ENCODE measurements at regions not wholly inside any gene's neighbourhood (a gene's known extent, or its start where the extent isn't known, plus 50 kb on each side); places are given as distances from the start of the nearest gene placed in this dataset.

DNA sequence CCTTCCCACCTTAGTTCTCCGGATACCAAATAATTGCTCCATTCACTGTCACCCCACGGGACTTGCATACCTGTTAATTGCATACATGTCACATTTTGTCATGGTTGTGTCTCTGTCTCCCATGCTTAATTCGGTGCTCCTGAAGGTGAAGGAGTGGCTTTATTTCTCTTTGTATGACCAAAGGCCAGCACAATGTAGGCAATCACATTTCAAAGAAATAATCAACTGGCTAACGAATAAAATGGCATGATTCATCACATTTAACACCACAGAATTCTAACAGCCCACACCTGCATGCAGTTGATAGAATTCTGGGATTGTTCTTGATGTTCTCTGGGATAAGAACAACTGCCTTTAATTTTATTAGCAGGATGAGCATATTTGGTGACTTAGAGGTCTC, 59.3 kb downstream of the ATXN3L start:
- no peak for DNase-seq
- no peak overlapping the region for H3K27ac ChIP-seq
- H3K27me3 ChIP-seq (ENCODE audit: low read depth), result no peaks in the 10 kb centered on the region
- no peaks in the 10 kb centered on the region for H3K4me1 ChIP-seq
- H3K4me3 ChIP-seq, result no peak overlapping the region
- ATAC-seq, result no peak
- H3K9me3 ChIP-seq, result no peaks in the 10 kb centered on the region
- TF ChIP-seq, protein P1, sequence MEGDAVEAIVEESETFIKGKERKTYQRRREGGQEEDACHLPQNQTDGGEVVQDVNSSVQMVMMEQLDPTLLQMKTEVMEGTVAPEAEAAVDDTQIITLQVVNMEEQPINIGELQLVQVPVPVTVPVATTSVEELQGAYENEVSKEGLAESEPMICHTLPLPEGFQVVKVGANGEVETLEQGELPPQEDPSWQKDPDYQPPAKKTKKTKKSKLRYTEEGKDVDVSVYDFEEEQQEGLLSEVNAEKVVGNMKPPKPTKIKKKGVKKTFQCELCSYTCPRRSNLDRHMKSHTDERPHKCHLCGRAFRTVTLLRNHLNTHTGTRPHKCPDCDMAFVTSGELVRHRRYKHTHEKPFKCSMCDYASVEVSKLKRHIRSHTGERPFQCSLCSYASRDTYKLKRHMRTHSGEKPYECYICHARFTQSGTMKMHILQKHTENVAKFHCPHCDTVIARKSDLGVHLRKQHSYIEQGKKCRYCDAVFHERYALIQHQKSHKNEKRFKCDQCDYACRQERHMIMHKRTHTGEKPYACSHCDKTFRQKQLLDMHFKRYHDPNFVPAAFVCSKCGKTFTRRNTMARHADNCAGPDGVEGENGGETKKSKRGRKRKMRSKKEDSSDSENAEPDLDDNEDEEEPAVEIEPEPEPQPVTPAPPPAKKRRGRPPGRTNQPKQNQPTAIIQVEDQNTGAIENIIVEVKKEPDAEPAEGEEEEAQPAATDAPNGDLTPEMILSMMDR (IDR thresholded peaks at IDR 0.05), result no peak
- intact Hi-C loops (cut with DNase I), result no loop called here
- H3K36me3 ChIP-seq, result no peaks in the 10 kb centered on the region

DNA sequence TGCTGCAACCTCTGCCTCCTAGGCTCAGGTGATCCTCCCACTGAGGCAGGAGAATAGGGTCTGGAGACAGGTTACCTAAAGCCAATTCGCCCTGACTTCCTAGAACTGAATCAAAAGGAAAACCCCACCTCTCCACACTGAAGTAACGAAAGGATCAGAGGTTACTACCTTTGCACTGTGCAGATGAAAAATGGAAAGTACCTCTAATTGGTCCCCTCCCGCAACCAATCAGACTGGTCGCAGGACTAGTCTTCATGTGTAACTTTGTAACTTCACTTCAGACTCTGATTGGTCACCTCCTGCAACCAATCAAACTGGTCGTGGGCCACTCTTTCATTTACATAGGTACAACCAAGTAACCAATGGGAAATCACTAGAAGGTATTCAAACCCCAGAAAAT, 61.1 kb downstream of the ATXN3L start:
- TF ChIP-seq, protein P1 (IDR thresholded peaks at IDR 0.05), result no peak

DNA sequence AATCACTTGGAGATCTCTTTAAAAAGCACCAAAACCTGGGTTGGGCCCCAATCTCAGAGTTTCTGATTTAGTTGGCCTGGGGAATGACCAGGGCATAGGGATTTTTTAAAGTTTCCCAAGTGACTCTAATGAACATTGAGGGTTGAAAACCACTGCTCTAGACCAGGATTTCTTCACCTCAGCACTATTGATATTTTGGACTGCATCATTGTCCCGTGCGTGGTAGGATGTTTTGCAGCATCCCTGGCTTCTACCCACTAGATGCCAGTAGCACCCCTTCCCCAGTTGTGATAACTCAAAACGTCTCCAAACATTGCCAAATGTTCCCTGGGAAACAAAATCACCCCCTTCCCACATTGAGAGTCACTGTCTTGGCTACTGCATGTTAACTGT, 61.8 kb downstream of the ATXN3L start:
- no peak for DNase-seq
- Histone ChIP-seq H3K4me1 (no peaks in the 10 kb centered on the region), H3K27ac (no peak overlapping the region), H3K9me3 (no peaks in the 10 kb centered on the region), H3K4me3 (no peak overlapping the region), H3K36me3 (no peaks in the 10 kb centered on the region), H3K27me3 (ENCODE audit: low read depth) (no peaks in the 10 kb centered on the region)
- TF ChIP-seq, protein P1 (IDR thresholded peaks at IDR 0.05), result no peak
- ATAC-seq, result no peak
- intact Hi-C loops (cut with DNase I), result no loop called here

More for the DNA sequence above, 61.1 kb downstream of the ATXN3L start:
- intact Hi-C loops (cut with DNase I), result no loop called here
- DNase-seq (no peak), ATAC-seq (no peak)
- H3K36me3 ChIP-seq, result no peaks in the 10 kb centered on the region
- no peaks in the 10 kb centered on the region for H3K27me3 ChIP-seq (ENCODE audit: low read depth)
- no peaks in the 10 kb centered on the region for H3K9me3 ChIP-seq
- H3K27ac ChIP-seq, result no peak overlapping the region
- H3K4me3 ChIP-seq, result no peak overlapping the region
- no peaks in the 10 kb centered on the region for H3K4me1 ChIP-seq

DNA sequence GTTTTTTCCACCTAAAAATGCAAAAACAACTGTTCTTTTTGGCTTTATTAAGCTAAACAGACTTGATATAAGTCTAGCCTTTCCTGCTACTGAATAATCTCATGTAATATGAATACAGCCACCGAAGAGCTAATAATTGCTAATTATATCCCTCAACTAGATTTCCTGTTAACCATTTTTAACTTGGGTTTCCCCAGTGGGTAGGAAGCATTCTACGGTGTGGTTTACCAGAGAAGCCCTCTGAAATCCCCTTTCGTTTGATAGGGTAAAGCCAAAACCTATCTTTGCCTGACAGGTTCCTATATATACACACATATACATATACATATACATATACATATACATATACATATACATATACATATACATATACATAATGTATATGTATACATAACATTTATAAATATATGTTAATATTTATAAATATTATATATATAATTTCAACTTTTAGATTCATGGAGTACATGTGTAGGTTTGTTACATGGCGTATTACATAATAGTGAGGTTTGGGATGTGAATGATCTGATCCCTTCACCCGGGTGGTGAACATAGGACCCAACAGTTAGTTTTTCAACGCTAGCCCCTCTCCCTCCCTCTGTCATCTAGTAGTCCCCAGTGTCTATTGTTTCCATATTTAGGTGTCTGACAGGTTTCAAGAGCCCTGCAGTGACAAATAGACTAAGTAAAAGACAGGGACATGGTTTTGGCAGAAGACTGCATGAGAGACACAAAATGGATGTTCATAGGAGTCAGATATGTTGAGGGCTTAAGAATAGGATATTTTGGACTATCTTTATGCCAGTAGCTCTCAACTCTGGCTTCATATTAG, 62.4 kb downstream of the ATXN3L start:
- H3K4me1 ChIP-seq, result no peaks in the 10 kb centered on the region
- TF ChIP-seq, protein P1 (IDR thresholded peaks at IDR 0.05), result no peak
- DNase-seq (no peak), ATAC-seq (no peak)
- intact Hi-C loops (cut with DNase I), result no loop called here
- no peak overlapping the region for H3K4me3 ChIP-seq
- H3K27me3 ChIP-seq (ENCODE audit: low read depth), result no peaks in the 10 kb centered on the region
- H3K27ac ChIP-seq, result no peak overlapping the region
- H3K36me3 ChIP-seq, result no peaks in the 10 kb centered on the region
- no peaks in the 10 kb centered on the region for H3K9me3 ChIP-seq

DNA sequence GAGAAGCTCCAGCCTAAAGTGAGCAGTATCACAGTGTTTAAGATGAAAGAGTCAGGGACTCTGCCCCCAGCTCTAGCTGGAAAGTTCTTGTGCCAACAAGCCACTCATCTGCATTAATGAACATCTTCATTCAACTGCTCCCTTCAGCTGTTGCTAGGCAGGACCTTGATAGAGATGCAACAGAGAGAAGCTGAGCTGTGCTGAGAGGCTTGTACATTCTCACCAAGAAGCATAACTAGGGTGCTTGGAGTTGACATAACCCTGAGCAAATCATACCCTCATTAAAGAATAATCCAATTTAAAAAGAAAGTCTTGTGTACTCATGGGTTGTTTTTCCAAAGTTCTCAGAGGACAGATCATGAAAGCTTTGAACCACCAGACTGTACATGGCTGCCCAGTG, 63.2 kb downstream of the ATXN3L start:
- TF ChIP-seq, protein P1 (IDR thresholded peaks at IDR 0.05), result no peak
- H3K36me3 ChIP-seq, result no peaks in the 10 kb centered on the region
- no peak overlapping the region for H3K4me3 ChIP-seq
- DNase-seq (no peak), ATAC-seq (no peak)
- H3K4me1 ChIP-seq, result no peaks in the 10 kb centered on the region
- no peaks in the 10 kb centered on the region for H3K9me3 ChIP-seq
- intact Hi-C loops (cut with DNase I), result no loop called here
- no peaks in the 10 kb centered on the region for H3K27me3 ChIP-seq (ENCODE audit: low read depth)
- no peak overlapping the region for H3K27ac ChIP-seq

All from lower lobe of right lung (tissue), 2 donors.